ENCODE measurements at regions not wholly inside any gene's neighbourhood (a gene's known extent, or its start where the extent isn't known, plus 50 kb on each side); places are given as distances from the start of the nearest gene placed in this dataset.

DNA sequence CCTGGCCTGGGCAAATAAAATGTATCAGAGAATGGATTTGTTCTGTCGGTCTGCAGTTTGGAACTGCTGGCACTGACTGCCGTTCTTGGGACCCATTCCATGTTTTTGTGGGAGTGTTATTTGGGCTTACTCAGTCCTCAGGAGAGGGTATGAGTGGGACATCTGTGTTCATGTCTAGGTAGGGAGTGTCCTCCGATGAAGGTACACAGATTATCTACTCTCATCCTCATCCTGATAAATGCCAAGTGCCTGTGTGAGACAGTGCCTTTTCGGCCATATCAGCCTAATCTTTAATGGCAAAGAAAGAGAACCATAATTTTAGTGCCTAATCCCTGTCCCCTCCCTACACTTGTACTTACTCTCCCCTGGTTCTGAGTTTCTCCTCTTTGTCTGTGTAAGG lies 409.4 kb downstream of the REEP3 start:
- Mint-ChIP-seq H3K4me1 (ENCODE audit: insufficient read depth, unreplicated experiment) (no peaks in the 10 kb centered on the region), H3K27me3 (ENCODE audit: insufficient read depth, unreplicated experiment) (peaks cover 10% of the 10 kb centered on the region), H3K27ac (ENCODE audit: low read depth, unreplicated experiment) (no peak overlapping the region), H3K4me3 (ENCODE audit: unreplicated experiment) (no peak overlapping the region), H3K36me3 (ENCODE audit: insufficient read depth, unreplicated experiment) (no peaks in the 10 kb centered on the region), H3K9me3 (ENCODE audit: unreplicated experiment) (no peaks in the 10 kb centered on the region)
- ChIA-PET CTCF (interaction anchor here (1.0 to 8.1 kb wide), 3 partner anchors 36 to 64 kb away, joined by 3 to 77 read pairs (median 4); no protein-coding TSS in a partner anchor), POLR2A (no interaction called here)
- intact Hi-C loops (cut with micrococcal nuclease): no loop called here
- TF ChIP-seq, protein P1, sequence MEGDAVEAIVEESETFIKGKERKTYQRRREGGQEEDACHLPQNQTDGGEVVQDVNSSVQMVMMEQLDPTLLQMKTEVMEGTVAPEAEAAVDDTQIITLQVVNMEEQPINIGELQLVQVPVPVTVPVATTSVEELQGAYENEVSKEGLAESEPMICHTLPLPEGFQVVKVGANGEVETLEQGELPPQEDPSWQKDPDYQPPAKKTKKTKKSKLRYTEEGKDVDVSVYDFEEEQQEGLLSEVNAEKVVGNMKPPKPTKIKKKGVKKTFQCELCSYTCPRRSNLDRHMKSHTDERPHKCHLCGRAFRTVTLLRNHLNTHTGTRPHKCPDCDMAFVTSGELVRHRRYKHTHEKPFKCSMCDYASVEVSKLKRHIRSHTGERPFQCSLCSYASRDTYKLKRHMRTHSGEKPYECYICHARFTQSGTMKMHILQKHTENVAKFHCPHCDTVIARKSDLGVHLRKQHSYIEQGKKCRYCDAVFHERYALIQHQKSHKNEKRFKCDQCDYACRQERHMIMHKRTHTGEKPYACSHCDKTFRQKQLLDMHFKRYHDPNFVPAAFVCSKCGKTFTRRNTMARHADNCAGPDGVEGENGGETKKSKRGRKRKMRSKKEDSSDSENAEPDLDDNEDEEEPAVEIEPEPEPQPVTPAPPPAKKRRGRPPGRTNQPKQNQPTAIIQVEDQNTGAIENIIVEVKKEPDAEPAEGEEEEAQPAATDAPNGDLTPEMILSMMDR (IDR thresholded peaks at IDR 0.05; ENCODE audit: unreplicated experiment): no peak
- BruUV-seq (replicated peaks): no TSS peak
- DNase-seq (ENCODE audit: unreplicated experiment): no peak

DNA sequence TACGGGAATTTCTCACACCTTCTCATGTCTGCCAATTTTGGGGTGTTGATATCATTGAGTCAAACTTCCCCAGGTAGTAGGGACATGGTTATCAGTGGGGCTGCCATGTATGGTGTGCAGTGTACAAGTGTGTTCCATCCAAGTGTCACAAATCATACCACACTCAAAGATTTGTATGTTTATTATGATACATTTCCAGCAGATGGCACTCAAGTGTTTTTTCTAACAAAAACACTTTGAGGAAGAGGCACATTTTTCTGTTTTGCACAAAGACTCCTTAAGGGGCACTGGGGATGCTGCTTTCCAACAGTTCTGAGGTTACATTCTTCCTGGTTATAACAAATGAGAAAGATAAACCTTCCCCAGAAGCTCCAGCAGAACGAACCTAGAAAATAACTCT lies 414.5 kb downstream of the REEP3 start:
- Mint-ChIP-seq H3K4me1 (ENCODE audit: insufficient read depth, unreplicated experiment) (no peaks in the 10 kb centered on the region), H3K9me3 (ENCODE audit: unreplicated experiment) (no peaks in the 10 kb centered on the region), H3K27ac (ENCODE audit: low read depth, unreplicated experiment) (no peak overlapping the region), H3K36me3 (ENCODE audit: insufficient read depth, unreplicated experiment) (no peaks in the 10 kb centered on the region), H3K4me3 (ENCODE audit: unreplicated experiment) (no peak overlapping the region), H3K27me3 (ENCODE audit: insufficient read depth, unreplicated experiment) (peaks cover 22% of the 10 kb centered on the region)
- intact Hi-C loops (cut with micrococcal nuclease): no loop called here
- DNase-seq (ENCODE audit: unreplicated experiment): peak; percentile 22
- CTCF ChIA-PET: interaction anchor here (0.6 to 8.1 kb wide), 25 partner anchors 9 to 584 kb away, joined by 3 to 77 read pairs (median 5); no protein-coding TSS in a partner anchor
- TF ChIP-seq, protein P1 (IDR thresholded peaks at IDR 0.05; ENCODE audit: unreplicated experiment): peak; percentile 26
- POLR2A ChIA-PET: interaction anchor here (0.7 kb wide), 1 partner anchor 54 kb away, joined by 3 read pairs; no protein-coding TSS in a partner anchor
- BruUV-seq (replicated peaks): no TSS peak

DNA sequence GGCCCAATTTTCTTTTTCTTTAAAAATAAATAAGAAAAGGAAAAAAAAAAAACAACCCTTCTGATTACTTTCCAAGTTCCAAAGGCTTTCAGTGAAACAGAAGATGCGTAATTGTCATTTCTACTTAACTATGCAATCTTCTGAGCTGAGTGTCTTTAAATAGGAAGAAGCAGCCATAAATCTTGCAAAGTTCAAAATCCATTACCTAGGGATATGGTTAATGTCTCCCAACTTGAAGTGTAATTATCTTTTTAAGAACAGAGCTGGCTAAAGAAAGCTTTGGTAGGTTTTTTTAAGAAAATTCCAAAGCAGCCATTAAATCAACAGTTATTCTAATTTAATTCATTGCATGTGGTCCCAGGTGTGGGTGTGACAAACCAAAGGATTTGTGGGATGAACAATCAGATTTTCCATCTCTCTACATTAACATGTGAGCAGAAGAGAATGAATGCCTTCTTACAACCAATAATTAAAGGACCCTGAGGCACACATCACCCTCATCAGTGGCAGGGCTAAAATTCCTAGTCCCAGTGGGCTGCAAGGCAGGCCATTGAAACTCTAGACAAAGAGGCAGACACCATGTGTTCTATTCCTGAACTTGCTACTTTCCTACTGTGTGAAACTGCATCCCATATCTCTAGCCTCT lies 419.2 kb downstream of the REEP3 start:
- no peaks in the 10 kb centered on the region for H3K9me3 Mint-ChIP-seq (ENCODE audit: unreplicated experiment)
- TF ChIP-seq, protein P1 (IDR thresholded peaks at IDR 0.05; ENCODE audit: unreplicated experiment): no peak
- BruUV-seq (replicated peaks): no TSS peak
- no peak overlapping the region for H3K27ac Mint-ChIP-seq (ENCODE audit: low read depth, unreplicated experiment)
- no peak overlapping the region for H3K4me3 Mint-ChIP-seq (ENCODE audit: unreplicated experiment)
- intact Hi-C loops (cut with micrococcal nuclease): no loop called here
- H3K4me1 Mint-ChIP-seq (ENCODE audit: insufficient read depth, unreplicated experiment): no peaks in the 10 kb centered on the region
- no peaks in the 10 kb centered on the region for H3K36me3 Mint-ChIP-seq (ENCODE audit: insufficient read depth, unreplicated experiment)
- no peak for DNase-seq (ENCODE audit: unreplicated experiment)
- POLR2A ChIA-PET: no interaction called here
- CTCF ChIA-PET: interaction anchor here (1.1 to 1.6 kb wide), 3 partner anchors 19 to 74 kb away, joined by 4 to 9 read pairs (median 7); no protein-coding TSS in a partner anchor
- H3K27me3 Mint-ChIP-seq (ENCODE audit: insufficient read depth, unreplicated experiment): peaks cover 14% of the 10 kb centered on the region

DNA sequence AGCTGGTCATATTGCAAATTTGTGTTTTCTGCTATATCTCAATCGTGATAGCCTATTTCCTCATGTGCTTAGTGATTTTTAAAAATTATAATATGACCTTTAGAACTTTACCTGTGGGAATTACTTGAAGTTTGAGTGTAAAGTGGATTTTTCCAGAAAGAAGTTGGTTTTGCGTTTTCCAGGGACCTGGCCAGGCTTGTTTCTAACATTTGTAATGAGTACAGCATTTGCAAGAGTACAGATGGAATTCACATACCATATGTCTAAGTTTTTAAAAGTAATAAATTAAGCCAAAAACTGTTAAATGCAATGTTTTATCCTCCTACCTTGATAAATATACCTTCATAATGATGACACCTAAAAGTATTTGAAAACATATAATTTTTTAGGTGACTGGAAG lies 443.2 kb downstream of the REEP3 start:
- CTCF ChIA-PET: interaction anchor here (0.6 to 0.9 kb wide), 2 partner anchors 13 to 92 kb away, joined by 3 to 5 read pairs; no protein-coding TSS in a partner anchor
- DNase-seq (ENCODE audit: unreplicated experiment): no peak
- TF ChIP-seq, protein P1 (IDR thresholded peaks at IDR 0.05; ENCODE audit: unreplicated experiment): no peak
- Mint-ChIP-seq H3K36me3 (ENCODE audit: insufficient read depth, unreplicated experiment) (no peaks in the 10 kb centered on the region), H3K9me3 (ENCODE audit: unreplicated experiment) (no peaks in the 10 kb centered on the region), H3K4me3 (ENCODE audit: unreplicated experiment) (no peak overlapping the region), H3K27ac (ENCODE audit: low read depth, unreplicated experiment) (no peak overlapping the region), H3K4me1 (ENCODE audit: insufficient read depth, unreplicated experiment) (no peaks in the 10 kb centered on the region), H3K27me3 (ENCODE audit: insufficient read depth, unreplicated experiment) (no peaks in the 10 kb centered on the region)
- BruUV-seq (replicated peaks): no TSS peak
- POLR2A ChIA-PET: no interaction called here
- intact Hi-C loops (cut with micrococcal nuclease): no loop called here

All from MCF 10A (cell line).